Neural cell (in vitro differentiated cells): ENCODE measurements at regions not wholly inside any gene's neighbourhood (a gene's known extent, or its start where the extent isn't known, plus 50 kb on each side); places are given as distances from the start of the nearest gene placed in this dataset.

Source experiments
- H2AFZ ChIP-seq: fragments of 200-600, 300-800 bp; sonication (generic), shearing (Covaris generic); 2 replicates; pipeline ENCODE4 v1.6.0; 2014; ENCODE audit warnings: low read depth, mild to moderate bottlenecking, antibody characterized with exemption, low read length, moderate library complexity
- H3F3A ChIP-seq: fragments of 200-600 bp; shearing (Covaris generic); 2 replicates; pipeline ENCODE4 v1.6.1; 2016; ENCODE audit warnings: mild to moderate bottlenecking, moderate library complexity, mixed read lengths, antibody characterized with exemption, low read length; ENCODE audit not compliant: insufficient read depth, poor library complexity, severe bottlenecking
- H3K27ac ChIP-seq: fragments of 200-600, 300-800 bp; sonication (generic), shearing (Covaris generic); 2 replicates; pipeline ENCODE4 v1.5.1; 2014; ENCODE audit warnings: mild to moderate bottlenecking, low read length, moderate library complexity
- H3K27me3 ChIP-seq: fragments of 300-800, 200-600 bp; sonication (generic), shearing (Covaris generic); 2 replicates; pipeline ENCODE4 v1.6.0; 2014; ENCODE audit warnings: mild to moderate bottlenecking, low read depth, low read length, moderate library complexity; ENCODE audit not compliant: insufficient read depth
- H3K36me3 ChIP-seq: fragments of 300-800, 200-600 bp; sonication (generic), shearing (Covaris generic); 2 replicates; pipeline ENCODE4 v1.5.1; 2014; ENCODE audit warnings: mild to moderate bottlenecking, antibody characterized with exemption, low read length, moderate library complexity; ENCODE audit not compliant: insufficient read depth
- H3K4me2 ChIP-seq: fragments of 300-800, 200-600 bp; sonication (generic), shearing (Covaris generic); 2 replicates; pipeline ENCODE4 v1.6.0; 2014; ENCODE audit warnings: mild to moderate bottlenecking, low read length
- H3K4me3 ChIP-seq: fragments of 300-800, 200-600 bp; sonication (generic), shearing (Covaris generic); 2 replicates; pipeline ENCODE4 v1.5.1; 2014; ENCODE audit warnings: mild to moderate bottlenecking, low read length, moderate library complexity
- H3K79me2 ChIP-seq: fragments of 200-600 bp; shearing (Covaris generic); replicated peaks from 2 replicates; pipeline ENCODE4 v1.6.0; 2014; ENCODE audit warnings: mild to moderate bottlenecking, low read length, moderate library complexity; ENCODE audit not compliant: insufficient read depth
- H3K9ac ChIP-seq: fragments of 300-800, 200-600 bp; sonication (generic), shearing (Covaris generic); 2 replicates; pipeline ENCODE4 v1.6.1; 2016; ENCODE audit warnings: mild to moderate bottlenecking, low read length, mixed read lengths
- H3K9me2 ChIP-seq: fragments of 200-600 bp; shearing (Covaris generic); 2 replicates; pipeline ENCODE4 v1.6.1; 2016; ENCODE audit warnings: mild to moderate bottlenecking, low read length, mixed read lengths; ENCODE audit not compliant: insufficient read depth
- H3K9me3 ChIP-seq: fragments of 200-600, 300-800 bp; sonication (generic), shearing (Covaris generic); 2 replicates; pipeline ENCODE4 v1.6.1; 2016; ENCODE audit warnings: mild to moderate bottlenecking, mixed run types, low read length, moderate library complexity, mixed read lengths
- H4K20me1 ChIP-seq: fragments of 200-600 bp; shearing (Covaris generic); 2 replicates; pipeline ENCODE4 v1.6.1; 2016; ENCODE audit warnings: mild to moderate bottlenecking, mixed run types; ENCODE audit not compliant: insufficient read depth
- EP300 ChIP-seq: fragments of 450-650 bp; conservative IDR thresholded peaks from 2 replicates; pipeline ENCODE4 v1.6.1; 2014; ENCODE audit warnings: antibody characterized with exemption, mild to moderate bottlenecking, moderate library complexity; ENCODE audit not compliant: poor library complexity, severe bottlenecking
- EZH2 ChIP-seq: fragments of 200-600, 300-800 bp; shearing (Covaris generic), sonication (generic); IDR thresholded peaks from 2 replicates; pipeline ENCODE4 v1.6.1; 2014; ENCODE audit warnings: antibody characterized with exemption, low read length, borderline replicate concordance, mild to moderate bottlenecking; ENCODE audit not compliant: insufficient read depth, poor library complexity, severe bottlenecking
- MXI1 ChIP-seq: fragments of 450-650 bp; conservative IDR thresholded peaks from 2 replicates; pipeline ENCODE4 v1.6.1; 2014; ENCODE audit warnings: antibody characterized with exemption, mild to moderate bottlenecking; ENCODE audit not compliant: poor library complexity, severe bottlenecking
- POLR2AphosphoS5 ChIP-seq: IDR thresholded peaks from 2 replicates; pipeline ENCODE4 v1.6.1; 2012
- RAD21 ChIP-seq: fragments of 450-650 bp; conservative IDR thresholded peaks from 2 replicates; pipeline ENCODE4 v1.6.1; 2014; ENCODE audit warnings: antibody characterized with exemption, mild to moderate bottlenecking, moderate library complexity
- SMC3 ChIP-seq: fragments of 450-650 bp; conservative IDR thresholded peaks from 2 replicates; pipeline ENCODE4 v1.6.1; 2014; ENCODE audit warnings: antibody characterized with exemption, mild to moderate bottlenecking, moderate library complexity; ENCODE audit not compliant: poor library complexity
- TAF1 ChIP-seq: IDR thresholded peaks from 2 replicates; pipeline ENCODE4 v1.6.1; 2012; ENCODE audit warnings: low read depth
- TF ChIP-seq, protein P1 (sequence below): IDR thresholded peaks from 2 replicates; pipeline ENCODE4 v1.6.1; 2012; ENCODE audit warnings: borderline replicate concordance
- TF ChIP-seq, protein P2 (sequence below): fragments of 450-650 bp; IDR thresholded peaks from 2 replicates; pipeline ENCODE4 v1.5.1; 2014; ENCODE audit warnings: antibody characterized with exemption, mild to moderate bottlenecking, moderate library complexity; ENCODE audit not compliant: poor library complexity, severe bottlenecking

DNA sequence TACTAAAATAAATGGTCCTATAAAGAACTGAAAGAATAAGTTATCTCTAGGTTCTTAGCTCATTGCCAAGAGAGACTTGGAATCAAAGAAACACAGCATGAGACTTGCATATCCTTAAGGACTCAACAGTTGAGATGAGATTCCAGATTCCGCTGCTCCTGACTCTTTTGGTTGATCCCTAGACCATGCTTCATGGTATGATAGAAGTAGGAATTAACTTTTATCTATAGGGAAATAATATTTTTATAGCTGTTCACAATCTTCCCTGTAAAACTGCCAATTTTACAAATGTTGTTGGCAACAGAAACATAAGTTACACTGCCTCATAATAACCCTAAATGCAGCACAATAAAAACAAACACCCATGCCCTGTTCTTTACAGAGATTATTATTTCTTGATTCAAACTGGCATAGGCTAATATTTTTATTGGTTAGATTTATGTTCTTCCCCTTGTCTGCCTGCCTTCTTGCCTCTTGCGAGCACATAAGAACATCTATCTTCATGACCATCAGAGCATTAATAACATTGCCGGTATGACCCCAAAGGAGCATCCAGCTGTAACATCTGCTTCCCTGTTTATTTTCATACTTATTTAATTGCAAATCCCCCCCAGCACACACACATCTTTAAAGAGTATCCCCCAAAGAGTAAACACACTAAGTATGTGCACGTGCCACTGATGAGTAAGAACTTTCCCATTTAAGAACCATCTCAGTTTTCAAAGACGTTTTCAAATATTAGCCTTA, 735.7 kb upstream of the SLC8A1 start:
- no peak overlapping the region for H2AFZ ChIP-seq
- H3K4me2 ChIP-seq = no peak overlapping the region
- H3K27ac ChIP-seq = no peak overlapping the region
- H3K9me3 ChIP-seq = no peaks in the 10 kb centered on the region
- H3K9me2 ChIP-seq = no peaks in the 10 kb centered on the region
- no peaks in the 10 kb centered on the region for H3K79me2 ChIP-seq
- H3K27me3 ChIP-seq = no peaks in the 10 kb centered on the region
- no peaks in the 10 kb centered on the region for H3K36me3 ChIP-seq
- no peak overlapping the region for H3K9ac ChIP-seq
- no peak overlapping the region for H3K4me3 ChIP-seq
- no peak for TF ChIP-seq POLR2AphosphoS5
- TF ChIP-seq SMC3 = no peak
- no peak for TF ChIP-seq MXI1
- no peak for TF ChIP-seq EZH2
- TF ChIP-seq, protein P1, sequence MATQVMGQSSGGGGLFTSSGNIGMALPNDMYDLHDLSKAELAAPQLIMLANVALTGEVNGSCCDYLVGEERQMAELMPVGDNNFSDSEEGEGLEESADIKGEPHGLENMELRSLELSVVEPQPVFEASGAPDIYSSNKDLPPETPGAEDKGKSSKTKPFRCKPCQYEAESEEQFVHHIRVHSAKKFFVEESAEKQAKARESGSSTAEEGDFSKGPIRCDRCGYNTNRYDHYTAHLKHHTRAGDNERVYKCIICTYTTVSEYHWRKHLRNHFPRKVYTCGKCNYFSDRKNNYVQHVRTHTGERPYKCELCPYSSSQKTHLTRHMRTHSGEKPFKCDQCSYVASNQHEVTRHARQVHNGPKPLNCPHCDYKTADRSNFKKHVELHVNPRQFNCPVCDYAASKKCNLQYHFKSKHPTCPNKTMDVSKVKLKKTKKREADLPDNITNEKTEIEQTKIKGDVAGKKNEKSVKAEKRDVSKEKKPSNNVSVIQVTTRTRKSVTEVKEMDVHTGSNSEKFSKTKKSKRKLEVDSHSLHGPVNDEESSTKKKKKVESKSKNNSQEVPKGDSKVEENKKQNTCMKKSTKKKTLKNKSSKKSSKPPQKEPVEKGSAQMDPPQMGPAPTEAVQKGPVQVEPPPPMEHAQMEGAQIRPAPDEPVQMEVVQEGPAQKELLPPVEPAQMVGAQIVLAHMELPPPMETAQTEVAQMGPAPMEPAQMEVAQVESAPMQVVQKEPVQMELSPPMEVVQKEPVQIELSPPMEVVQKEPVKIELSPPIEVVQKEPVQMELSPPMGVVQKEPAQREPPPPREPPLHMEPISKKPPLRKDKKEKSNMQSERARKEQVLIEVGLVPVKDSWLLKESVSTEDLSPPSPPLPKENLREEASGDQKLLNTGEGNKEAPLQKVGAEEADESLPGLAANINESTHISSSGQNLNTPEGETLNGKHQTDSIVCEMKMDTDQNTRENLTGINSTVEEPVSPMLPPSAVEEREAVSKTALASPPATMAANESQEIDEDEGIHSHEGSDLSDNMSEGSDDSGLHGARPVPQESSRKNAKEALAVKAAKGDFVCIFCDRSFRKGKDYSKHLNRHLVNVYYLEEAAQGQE = no peak
- TF ChIP-seq EP300 = no peak
- no peak for TF ChIP-seq RAD21
- TF ChIP-seq, protein P2, sequence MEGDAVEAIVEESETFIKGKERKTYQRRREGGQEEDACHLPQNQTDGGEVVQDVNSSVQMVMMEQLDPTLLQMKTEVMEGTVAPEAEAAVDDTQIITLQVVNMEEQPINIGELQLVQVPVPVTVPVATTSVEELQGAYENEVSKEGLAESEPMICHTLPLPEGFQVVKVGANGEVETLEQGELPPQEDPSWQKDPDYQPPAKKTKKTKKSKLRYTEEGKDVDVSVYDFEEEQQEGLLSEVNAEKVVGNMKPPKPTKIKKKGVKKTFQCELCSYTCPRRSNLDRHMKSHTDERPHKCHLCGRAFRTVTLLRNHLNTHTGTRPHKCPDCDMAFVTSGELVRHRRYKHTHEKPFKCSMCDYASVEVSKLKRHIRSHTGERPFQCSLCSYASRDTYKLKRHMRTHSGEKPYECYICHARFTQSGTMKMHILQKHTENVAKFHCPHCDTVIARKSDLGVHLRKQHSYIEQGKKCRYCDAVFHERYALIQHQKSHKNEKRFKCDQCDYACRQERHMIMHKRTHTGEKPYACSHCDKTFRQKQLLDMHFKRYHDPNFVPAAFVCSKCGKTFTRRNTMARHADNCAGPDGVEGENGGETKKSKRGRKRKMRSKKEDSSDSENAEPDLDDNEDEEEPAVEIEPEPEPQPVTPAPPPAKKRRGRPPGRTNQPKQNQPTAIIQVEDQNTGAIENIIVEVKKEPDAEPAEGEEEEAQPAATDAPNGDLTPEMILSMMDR = no peak
- TF ChIP-seq TAF1 = no peak
- H3F3A ChIP-seq = no peaks in the 10 kb centered on the region
- H4K20me1 ChIP-seq = no peaks in the 10 kb centered on the region

DNA sequence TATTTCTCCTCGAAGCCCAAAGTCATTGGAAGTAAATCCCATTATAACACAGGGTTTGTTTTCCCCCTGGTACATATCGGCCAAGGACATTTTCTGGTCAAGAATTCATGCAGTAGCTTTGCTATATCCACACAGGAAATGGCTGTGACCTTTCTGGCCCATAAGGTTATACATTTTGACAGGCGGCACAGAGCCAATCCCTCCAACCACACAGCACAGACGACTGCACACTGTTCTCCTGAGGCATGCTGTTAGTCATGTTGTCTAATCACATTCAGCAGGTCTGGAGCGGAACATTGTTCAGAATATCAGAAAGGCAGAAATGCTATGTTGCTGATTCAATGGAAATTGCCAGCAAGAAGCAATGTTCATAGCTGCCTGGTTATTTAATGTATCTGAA, 742.3 kb upstream of the SLC8A1 start:
- Histone ChIP-seq H3K4me2 (no peak overlapping the region), H3K9me3 (no peaks in the 10 kb centered on the region), H3K9ac (no peak overlapping the region), H3K4me3 (no peak overlapping the region), H3F3A (no peaks in the 10 kb centered on the region), H3K79me2 (no peaks in the 10 kb centered on the region), H3K9me2 (no peaks in the 10 kb centered on the region), H3K27me3 (no peaks in the 10 kb centered on the region), H4K20me1 (no peaks in the 10 kb centered on the region), H3K27ac (no peak overlapping the region), H2AFZ (no peak overlapping the region), H3K36me3 (no peaks in the 10 kb centered on the region)
- no peak for TF ChIP-seq TAF1
- no peak for TF ChIP-seq SMC3
- TF ChIP-seq, protein P1 = no peak
- TF ChIP-seq RAD21 = no peak
- TF ChIP-seq, protein P2 = no peak
- no peak for TF ChIP-seq MXI1
- TF ChIP-seq EP300 = no peak
- TF ChIP-seq EZH2 = no peak
- TF ChIP-seq POLR2AphosphoS5 = no peak
